H1 (cell line): ENCODE measurements at regions not wholly inside any gene's neighbourhood (a gene's known extent, or its start where the extent isn't known, plus 50 kb on each side); places are given as distances from the start of the nearest gene placed in this dataset.

Experiments
- BCL11A ChIP-seq, 2 experiments: IDR thresholded peaks; one replicate each; pipeline ENCODE4 v1.6.1; 2011; ENCODE audit warnings: low read depth in 2 of 2, low read length in 2 of 2, mild to moderate bottlenecking in 2 of 2
- CTCF ChIP-seq, 3 experiments: IDR thresholded peaks; 1 replicate in 2 of 3; 2 replicates in 1 of 3; pipeline versions ENCODE4 v1.5.1 to v1.6.1; 2011; ENCODE audit warnings: low read length in 3 of 3, mild to moderate bottlenecking in 3 of 3, inconsistent platforms in 2 of 3, low read depth in 1 of 3, moderate library complexity in 1 of 3; ENCODE audit not compliant: insufficient read depth in 1 of 3; ENCODE audit errors: control extremely low read depth in 1 of 3
- SP1 ChIP-seq: IDR thresholded peaks from 2 replicates; pipeline ENCODE4 v1.6.1; 2011; ENCODE audit warnings: low read depth, low read length

- TF ChIP-seq CTCF (IDR thresholded peaks at IDR 0.05; ENCODE audit: control extremely low read depth in 1 of 3, insufficient read depth in 1 of 3, low read depth in 1 of 3, low read length in 3 of 3) (no peak), SP1 (no peak), BCL11A (IDR thresholded peaks at IDR 0.05; ENCODE audit: low read depth in 2 of 2, low read length in 2 of 2) (no peak)
Observed at GRCh38 chr13:34345258-34345965, 527.5 kb downstream of the RFC3 start (continued).
